ENCODE measurements at regions not wholly inside any gene's neighbourhood (a gene's known extent, or its start where the extent isn't known, plus 50 kb on each side); places are given as distances from the start of the nearest gene placed in this dataset.

DNA sequence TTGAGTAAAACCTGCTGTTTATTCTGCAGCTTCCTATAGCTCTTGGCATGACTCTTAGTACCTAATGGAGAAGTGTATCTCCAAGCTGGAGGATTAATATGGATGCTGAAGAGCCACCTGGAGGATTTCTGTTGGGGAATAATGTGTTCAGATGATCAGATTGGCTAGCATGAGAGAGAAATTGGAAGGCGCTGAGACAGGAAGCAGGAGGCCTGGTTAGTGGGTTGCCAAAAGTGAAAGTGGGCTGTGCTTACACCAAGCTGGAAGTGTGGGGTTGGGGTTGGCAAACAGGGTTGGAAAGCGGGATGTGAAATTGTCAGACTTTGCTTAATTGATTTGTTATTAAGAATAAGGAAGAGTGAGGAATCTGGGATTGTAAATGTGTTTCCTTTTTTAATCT lies 111.8 kb upstream of the PLPP4 start:
- DNase-seq (no peak), FAIRE-seq (no peak)
- WGBS, 3 donors = 67 to 84% (median 73%) methylated on average over 2 of the region's 2 CpGs

DNA sequence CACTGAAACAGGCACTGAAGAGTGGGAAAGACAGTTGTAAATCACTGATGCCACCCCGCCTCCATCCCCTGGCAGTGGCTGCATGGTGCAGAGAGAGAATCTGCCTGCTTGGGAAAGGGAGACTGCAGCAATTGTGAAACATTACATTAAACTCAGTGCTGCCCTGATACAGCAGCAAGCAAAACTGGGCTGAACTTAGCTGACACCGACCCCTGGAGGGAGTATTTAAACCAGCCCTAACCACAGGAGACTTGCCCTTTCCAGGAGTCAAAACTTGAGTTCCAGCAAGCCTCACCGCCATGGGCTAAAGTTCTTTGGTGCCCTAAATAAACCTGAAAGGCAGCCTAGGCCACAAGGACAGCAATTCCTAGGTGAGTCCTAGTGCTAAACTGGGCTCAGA lies 109.4 kb upstream of the PLPP4 start:
- Histone ChIP-seq H3K4me3 (ENCODE audit: low read depth in 1 of 3, low read length in 3 of 3) (no peak overlapping the region), H3K4me1 (ENCODE audit: control insufficient read depth in 3 of 3, insufficient read depth in 2 of 3, low read depth in 1 of 3, low read length in 2 of 3) (no peaks in the 10 kb centered on the region), H3K9me3 (ENCODE audit: control insufficient read depth in 2 of 2, insufficient read depth in 1 of 2, low read depth in 1 of 2, low read length in 1 of 2) (no peaks in the 10 kb centered on the region), H3K27me3 (ENCODE audit: control insufficient read depth in 3 of 3, insufficient read depth in 3 of 3, low read length in 3 of 3) (peaks cover 0 to 2% (median 0%) of the 10 kb centered on the region in 3 donors), H3K36me3 (ENCODE audit: control insufficient read depth in 3 of 3, insufficient read depth in 2 of 3, low read depth in 1 of 3, low read length in 3 of 3) (no peaks in the 10 kb centered on the region), H3K27ac (ENCODE audit: low read depth in 1 of 3, low read length in 2 of 3) (no peak overlapping the region)
- no peak for FAIRE-seq
- WGBS, 3 donors = 39 to 55% (median 50%) methylated on average over 3 of the region's 3 CpGs
- no peak for DNase-seq

More for the DNA sequence above, 111.8 kb upstream of the PLPP4 start:
- H3K36me3 ChIP-seq (ENCODE audit: control insufficient read depth in 3 of 3, insufficient read depth in 2 of 3, low read depth in 1 of 3, low read length in 3 of 3) = no peaks in the 10 kb centered on the region
- H3K4me1 ChIP-seq (ENCODE audit: control insufficient read depth in 3 of 3, insufficient read depth in 2 of 3, low read depth in 1 of 3, low read length in 2 of 3) = no peaks in the 10 kb centered on the region
- H3K27me3 ChIP-seq (ENCODE audit: control insufficient read depth in 3 of 3, insufficient read depth in 3 of 3, low read length in 3 of 3) = peaks cover 0 to 2% (median 0%) of the 10 kb centered on the region in 3 donors
- no peak overlapping the region for H3K4me3 ChIP-seq (ENCODE audit: low read depth in 1 of 3, low read length in 3 of 3)
- H3K27ac ChIP-seq (ENCODE audit: low read depth in 1 of 3, low read length in 2 of 3) = no peak overlapping the region
- H3K9me3 ChIP-seq (ENCODE audit: control insufficient read depth in 2 of 2, insufficient read depth in 1 of 2, low read depth in 1 of 2, low read length in 1 of 2) = no peaks in the 10 kb centered on the region

DNA sequence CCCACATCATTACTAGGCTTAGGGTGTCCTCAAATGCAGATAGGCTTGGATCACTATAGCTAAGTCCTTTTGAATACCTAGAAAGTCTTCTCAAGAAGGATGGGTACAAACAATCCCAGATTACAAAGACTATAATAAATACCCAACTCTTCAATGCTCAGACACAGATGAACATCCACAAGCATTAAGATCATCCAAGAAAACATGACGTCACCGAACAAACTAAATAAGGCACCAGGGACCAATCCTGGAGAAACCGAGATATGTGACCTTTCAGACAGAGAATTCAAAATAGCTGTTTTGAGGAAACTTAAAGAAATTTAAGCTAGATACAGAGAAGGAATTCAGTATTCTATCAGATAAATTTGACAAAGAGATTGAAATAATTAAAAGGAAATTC lies 108.0 kb upstream of the PLPP4 start:
- Histone ChIP-seq H3K36me3 (ENCODE audit: control insufficient read depth in 3 of 3, insufficient read depth in 2 of 3, low read depth in 1 of 3, low read length in 3 of 3) (no peaks in the 10 kb centered on the region), H3K27me3 (ENCODE audit: control insufficient read depth in 3 of 3, insufficient read depth in 3 of 3, low read length in 3 of 3) (no peaks in the 10 kb centered on the region), H3K9me3 (ENCODE audit: control insufficient read depth in 2 of 2, insufficient read depth in 1 of 2, low read depth in 1 of 2, low read length in 1 of 2) (no peaks in the 10 kb centered on the region), H3K4me3 (ENCODE audit: low read depth in 1 of 3, low read length in 3 of 3) (no peak overlapping the region), H3K4me1 (ENCODE audit: control insufficient read depth in 3 of 3, insufficient read depth in 2 of 3, low read depth in 1 of 3, low read length in 2 of 3) (no peaks in the 10 kb centered on the region), H3K27ac (ENCODE audit: low read depth in 1 of 3, low read length in 2 of 3) (no peak overlapping the region)
- no peak for DNase-seq
- 93 to 95% (median 95%) methylated on average over 3 of the region's 3 CpGs for WGBS, 3 donors
- FAIRE-seq = no peak

DNA sequence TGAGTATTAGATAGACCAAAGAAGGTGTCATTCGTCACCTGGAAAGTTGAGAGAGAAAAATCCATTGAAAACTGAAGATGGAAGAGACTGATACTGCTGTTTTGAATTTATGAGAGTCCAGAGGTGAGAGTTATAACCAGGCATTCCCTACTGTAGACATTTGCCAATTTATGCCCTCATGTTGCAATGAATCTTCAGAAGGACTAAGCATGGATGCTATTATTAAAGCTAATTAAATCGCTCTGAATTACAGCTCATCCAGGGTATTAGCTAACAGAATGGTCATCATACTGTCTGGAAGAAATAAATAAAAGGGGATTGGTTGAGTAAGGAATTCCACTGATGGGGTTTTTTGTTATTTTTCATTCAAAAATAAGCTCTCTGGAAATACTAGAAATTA lies 101.6 kb upstream of the PLPP4 start:
- 77 to 85% (median 84%) methylated on average over 2 of the region's 2 CpGs for WGBS, 3 donors
- H3K36me3 ChIP-seq (ENCODE audit: control insufficient read depth in 3 of 3, insufficient read depth in 2 of 3, low read depth in 1 of 3, low read length in 3 of 3) = no peaks in the 10 kb centered on the region
- H3K4me1 ChIP-seq (ENCODE audit: control insufficient read depth in 3 of 3, insufficient read depth in 2 of 3, low read depth in 1 of 3, low read length in 2 of 3) = no peaks in the 10 kb centered on the region
- H3K9me3 ChIP-seq (ENCODE audit: control insufficient read depth in 2 of 2, insufficient read depth in 1 of 2, low read depth in 1 of 2, low read length in 1 of 2) = no peaks in the 10 kb centered on the region
- FAIRE-seq (no peak), DNase-seq (no peak)
- H3K4me3 ChIP-seq (ENCODE audit: low read depth in 1 of 3, low read length in 3 of 3) = no peak overlapping the region
- no peaks in the 10 kb centered on the region for H3K27me3 ChIP-seq (ENCODE audit: control insufficient read depth in 3 of 3, insufficient read depth in 3 of 3, low read length in 3 of 3)
- H3K27ac ChIP-seq (ENCODE audit: low read depth in 1 of 3, low read length in 2 of 3) = no peak overlapping the region

DNA sequence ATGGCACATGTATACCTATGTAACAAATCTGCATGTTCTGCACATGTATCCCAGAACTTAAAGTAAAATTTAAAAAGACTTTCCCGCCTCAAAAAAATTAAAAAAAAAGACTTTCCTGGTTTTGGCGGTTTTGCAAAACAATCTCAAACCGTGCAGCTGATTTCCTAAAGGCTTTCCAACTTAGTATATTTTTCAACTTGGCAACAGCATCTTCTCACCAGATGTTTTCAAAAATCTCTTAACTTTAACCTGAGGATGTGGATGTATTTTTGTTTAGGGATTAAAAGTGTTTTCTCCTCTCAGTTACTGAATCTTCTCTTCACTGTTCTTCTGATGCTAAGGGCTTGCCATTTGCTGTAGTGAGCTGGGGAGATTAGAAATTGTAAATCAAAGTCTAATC lies 96.5 kb upstream of the PLPP4 start:
- DNase-seq (no peak), FAIRE-seq (no peak)
- 53 to 78% (median 74%) methylated on average over 3 of the region's 3 CpGs for WGBS, 3 donors
- Histone ChIP-seq H3K9me3 (ENCODE audit: control insufficient read depth in 2 of 2, insufficient read depth in 1 of 2, low read depth in 1 of 2, low read length in 1 of 2) (no peaks in the 10 kb centered on the region), H3K36me3 (ENCODE audit: control insufficient read depth in 3 of 3, insufficient read depth in 2 of 3, low read depth in 1 of 3, low read length in 3 of 3) (no peaks in the 10 kb centered on the region), H3K27ac (ENCODE audit: low read depth in 1 of 3, low read length in 2 of 3) (no peak overlapping the region), H3K4me3 (ENCODE audit: low read depth in 1 of 3, low read length in 3 of 3) (no peak overlapping the region), H3K27me3 (ENCODE audit: control insufficient read depth in 3 of 3, insufficient read depth in 3 of 3, low read length in 3 of 3) (peaks cover 0 to 2% (median 0%) of the 10 kb centered on the region in 3 donors), H3K4me1 (ENCODE audit: control insufficient read depth in 3 of 3, insufficient read depth in 2 of 3, low read depth in 1 of 3, low read length in 2 of 3) (no peaks in the 10 kb centered on the region)

DNA sequence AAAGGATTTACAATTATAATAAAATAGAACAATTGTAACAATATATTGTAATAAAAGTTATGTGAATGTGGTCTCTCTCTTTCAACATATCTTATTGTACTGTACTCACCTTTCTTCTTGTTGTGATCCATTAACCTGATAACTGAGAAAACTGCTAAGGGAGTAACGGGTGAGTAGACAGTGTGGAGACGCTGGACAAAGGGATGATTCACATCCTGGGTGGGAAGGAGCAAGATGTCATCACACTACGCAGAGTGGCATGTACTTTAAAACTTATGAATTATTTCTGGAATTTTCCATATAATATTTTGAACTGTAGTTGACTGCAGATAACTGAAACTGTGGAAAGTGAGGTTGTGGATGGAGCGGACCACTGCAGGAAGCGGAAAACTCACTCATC lies 91.2 kb upstream of the PLPP4 start:
- no peak for FAIRE-seq
- Histone ChIP-seq H3K27me3 (ENCODE audit: control insufficient read depth in 3 of 3, insufficient read depth in 3 of 3, low read length in 3 of 3) (peaks cover 0 to 2% (median 0%) of the 10 kb centered on the region in 3 donors), H3K27ac (ENCODE audit: low read depth in 1 of 3, low read length in 2 of 3) (no peak overlapping the region), H3K4me1 (ENCODE audit: control insufficient read depth in 3 of 3, insufficient read depth in 2 of 3, low read depth in 1 of 3, low read length in 2 of 3) (no peaks in the 10 kb centered on the region), H3K9me3 (ENCODE audit: control insufficient read depth in 2 of 2, insufficient read depth in 1 of 2, low read depth in 1 of 2, low read length in 1 of 2) (no peaks in the 10 kb centered on the region), H3K4me3 (ENCODE audit: low read depth in 1 of 3, low read length in 3 of 3) (no peak overlapping the region), H3K36me3 (ENCODE audit: control insufficient read depth in 3 of 3, insufficient read depth in 2 of 3, low read depth in 1 of 3, low read length in 3 of 3) (no peaks in the 10 kb centered on the region)
- DNase-seq = no peak
- WGBS, 3 donors = 78 to 82% (median 82%) methylated on average over 5 of the region's 5 CpGs

DNA sequence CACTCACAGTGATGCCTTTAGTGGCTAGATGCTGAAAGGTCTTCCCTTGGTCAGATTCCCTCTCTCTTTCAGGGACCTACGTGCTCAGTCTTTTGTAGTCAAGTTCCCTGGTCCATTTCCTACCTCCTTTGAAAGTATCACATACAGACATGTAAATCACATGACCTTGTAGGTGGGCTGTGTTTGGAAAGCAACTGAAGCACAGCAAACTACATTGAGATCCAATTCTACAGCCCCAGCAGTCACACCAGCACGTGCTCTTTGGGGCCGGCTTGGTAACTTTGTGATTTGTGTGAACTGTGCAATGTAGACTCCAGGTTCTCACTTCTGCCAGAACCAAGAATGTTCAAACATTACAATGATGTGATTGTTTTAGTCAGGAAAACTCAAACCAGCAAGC lies 89.7 kb upstream of the PLPP4 start:
- Histone ChIP-seq H3K4me1 (ENCODE audit: control insufficient read depth in 3 of 3, insufficient read depth in 2 of 3, low read depth in 1 of 3, low read length in 2 of 3) (no peaks in the 10 kb centered on the region), H3K36me3 (ENCODE audit: control insufficient read depth in 3 of 3, insufficient read depth in 2 of 3, low read depth in 1 of 3, low read length in 3 of 3) (no peaks in the 10 kb centered on the region), H3K9me3 (ENCODE audit: control insufficient read depth in 2 of 2, insufficient read depth in 1 of 2, low read depth in 1 of 2, low read length in 1 of 2) (no peaks in the 10 kb centered on the region), H3K27me3 (ENCODE audit: control insufficient read depth in 3 of 3, insufficient read depth in 3 of 3, low read length in 3 of 3) (no peaks in the 10 kb centered on the region), H3K4me3 (ENCODE audit: low read depth in 1 of 3, low read length in 3 of 3) (no peak overlapping the region), H3K27ac (ENCODE audit: low read depth in 1 of 3, low read length in 2 of 3) (no peak overlapping the region)
- DNase-seq = no peak
- 68 to 75% (median 70%) methylated on average over 3 of the region's 3 CpGs for WGBS, 3 donors
- FAIRE-seq = no peak

DNA sequence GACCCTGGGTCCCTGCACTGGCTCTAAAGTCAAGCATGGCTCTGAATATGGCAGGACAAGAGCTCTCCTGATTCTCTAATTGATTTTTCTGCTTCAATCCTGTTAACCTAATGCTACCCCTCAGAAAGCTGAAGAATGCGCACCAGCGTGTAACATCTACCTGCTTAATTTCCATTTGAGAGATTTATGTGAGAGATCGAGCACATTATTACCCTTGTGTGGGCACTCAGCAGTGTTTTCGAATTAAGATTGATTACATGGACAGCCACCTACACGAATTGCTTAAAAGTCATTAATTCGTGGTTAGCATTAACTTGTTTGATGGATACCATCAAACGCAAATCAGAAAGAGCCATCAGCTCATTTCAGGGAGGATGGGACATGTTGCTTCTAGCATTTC lies 88.7 kb upstream of the PLPP4 start:
- no peak for FAIRE-seq
- WGBS, 3 donors = 75 to 87% (median 80%) methylated on average over 7 of the region's 7 CpGs

DNA sequence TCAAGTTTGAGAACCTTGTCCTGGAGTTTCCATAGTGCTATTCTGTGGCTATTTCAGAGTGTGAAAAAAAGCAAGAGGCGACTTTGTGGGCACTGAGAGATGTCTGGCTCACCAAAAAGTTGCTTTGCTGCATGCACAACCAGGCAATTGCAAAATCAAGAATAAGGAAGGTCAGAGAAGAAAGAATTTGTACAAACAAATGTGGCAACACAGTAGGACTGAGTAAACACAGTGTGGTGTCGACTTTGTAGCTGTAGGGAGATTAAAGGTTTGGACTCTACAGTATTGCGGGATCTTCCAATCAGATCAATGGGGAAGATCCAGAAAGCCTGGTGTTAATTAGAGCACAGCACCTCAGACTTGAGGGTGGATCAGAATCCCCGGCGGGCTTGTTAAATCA lies 88.1 kb upstream of the PLPP4 start:
- H3K9me3 ChIP-seq (ENCODE audit: control insufficient read depth in 2 of 2, insufficient read depth in 1 of 2, low read depth in 1 of 2, low read length in 1 of 2) = no peaks in the 10 kb centered on the region
- no peaks in the 10 kb centered on the region for H3K36me3 ChIP-seq (ENCODE audit: control insufficient read depth in 3 of 3, insufficient read depth in 2 of 3, low read depth in 1 of 3, low read length in 3 of 3)
- no peak overlapping the region for H3K4me3 ChIP-seq (ENCODE audit: low read depth in 1 of 3, low read length in 3 of 3)
- no peak overlapping the region for H3K27ac ChIP-seq (ENCODE audit: low read depth in 1 of 3, low read length in 2 of 3)
- no peaks in the 10 kb centered on the region for H3K27me3 ChIP-seq (ENCODE audit: control insufficient read depth in 3 of 3, insufficient read depth in 3 of 3, low read length in 3 of 3)
- 41 to 68% (median 57%) methylated on average over 4 to 5 of the region's 5 CpGs for WGBS, 3 donors
- no peak for FAIRE-seq
- DNase-seq = no peak
- no peaks in the 10 kb centered on the region for H3K4me1 ChIP-seq (ENCODE audit: control insufficient read depth in 3 of 3, insufficient read depth in 2 of 3, low read depth in 1 of 3, low read length in 2 of 3)

More for the DNA sequence above, 88.7 kb upstream of the PLPP4 start:
- DNase-seq = no peak
- Histone ChIP-seq H3K36me3 (ENCODE audit: control insufficient read depth in 3 of 3, insufficient read depth in 2 of 3, low read depth in 1 of 3, low read length in 3 of 3) (no peaks in the 10 kb centered on the region), H3K27me3 (ENCODE audit: control insufficient read depth in 3 of 3, insufficient read depth in 3 of 3, low read length in 3 of 3) (no peaks in the 10 kb centered on the region), H3K4me3 (ENCODE audit: low read depth in 1 of 3, low read length in 3 of 3) (no peak overlapping the region), H3K4me1 (ENCODE audit: control insufficient read depth in 3 of 3, insufficient read depth in 2 of 3, low read depth in 1 of 3, low read length in 2 of 3) (no peaks in the 10 kb centered on the region), H3K27ac (ENCODE audit: low read depth in 1 of 3, low read length in 2 of 3) (no peak overlapping the region), H3K9me3 (ENCODE audit: control insufficient read depth in 2 of 2, insufficient read depth in 1 of 2, low read depth in 1 of 2, low read length in 1 of 2) (no peaks in the 10 kb centered on the region)
